ENCODE measurements at regions not wholly inside any gene's neighbourhood (a gene's known extent, or its start where the extent isn't known, plus 50 kb on each side); places are given as distances from the start of the nearest gene placed in this dataset.

DNA sequence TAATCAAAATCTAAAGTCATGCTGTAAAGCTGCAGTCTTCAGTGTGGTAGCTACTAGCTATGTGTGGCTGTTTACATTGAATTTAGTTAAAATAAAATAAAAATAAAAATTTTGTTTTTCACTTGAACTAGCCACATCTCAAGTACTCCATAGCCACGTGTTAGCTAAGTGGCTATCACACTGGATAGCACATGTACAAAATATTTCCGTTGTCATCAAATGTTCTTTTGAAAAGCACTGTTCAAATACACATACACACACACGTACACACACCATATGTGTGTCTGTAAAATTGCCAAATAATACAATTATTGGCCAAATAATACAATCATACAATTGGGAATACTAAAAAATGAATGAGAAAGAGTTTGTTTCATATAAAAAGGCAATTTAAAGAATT lies 778.2 kb upstream of the FLRT2 start:
- Histone ChIP-seq H3K4me3 (ENCODE audit: low read depth, low read length) (no peak overlapping the region), H3K36me3 (ENCODE audit: control insufficient read depth, insufficient read depth, low read length) (no peaks in the 10 kb centered on the region), H3K9ac (no peak overlapping the region), H3K9me3 (ENCODE audit: control insufficient read depth, low read length) (no peaks in the 10 kb centered on the region), H3K27me3 (ENCODE audit: control insufficient read depth, insufficient read depth, low read length) (no peaks in the 10 kb centered on the region), H2AFZ (no peak overlapping the region), H3K4me1 (no peaks in the 10 kb centered on the region), H3K4me2 (ENCODE audit: low read length) (no peak overlapping the region), H3K27ac (no peak overlapping the region), H3K79me2 (no peaks in the 10 kb centered on the region)
- no peak for TF ChIP-seq CTCF (IDR thresholded peaks at IDR 0.05)

DNA sequence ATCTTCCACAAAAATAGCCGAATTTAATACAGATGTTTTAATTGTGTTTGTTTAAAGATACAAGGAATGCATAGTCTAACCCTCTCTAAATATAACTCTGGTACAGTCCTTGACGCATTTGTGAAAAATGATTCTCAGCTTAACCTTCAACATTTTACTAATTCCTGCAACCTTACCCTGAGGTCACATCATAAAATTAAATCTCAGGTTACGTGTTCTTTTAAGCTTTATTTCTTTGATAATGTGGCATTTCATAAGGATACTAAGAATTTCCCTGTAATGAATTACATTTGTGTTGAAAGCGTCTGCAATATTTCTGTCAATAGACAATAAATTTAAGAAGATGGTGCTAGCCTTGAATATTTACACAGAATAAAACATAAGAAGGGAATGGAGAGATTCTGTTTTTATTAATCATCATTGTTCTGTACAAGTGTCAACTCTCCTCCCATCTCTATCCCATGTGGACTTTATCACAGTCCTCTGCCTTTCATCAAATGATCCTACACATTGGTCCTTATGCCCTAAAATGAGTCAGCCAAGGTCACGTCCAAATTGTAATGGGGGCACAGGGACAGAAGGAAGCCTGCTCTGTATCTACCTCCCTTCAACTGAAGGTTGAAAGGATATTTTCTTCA lies 769.3 kb upstream of the FLRT2 start:
- TF ChIP-seq CTCF (IDR thresholded peaks at IDR 0.05): no peak
- no peak overlapping the region for H2AFZ ChIP-seq
- H3K27me3 ChIP-seq (ENCODE audit: control insufficient read depth, insufficient read depth, low read length): no peaks in the 10 kb centered on the region
- no peak overlapping the region for H3K27ac ChIP-seq
- no peaks in the 10 kb centered on the region for H3K4me1 ChIP-seq
- H3K9me3 ChIP-seq (ENCODE audit: control insufficient read depth, low read length): peaks cover 4% of the 10 kb centered on the region
- H3K4me2 ChIP-seq (ENCODE audit: low read length): no peak overlapping the region
- H3K79me2 ChIP-seq: no peaks in the 10 kb centered on the region
- H3K36me3 ChIP-seq (ENCODE audit: control insufficient read depth, insufficient read depth, low read length): no peaks in the 10 kb centered on the region
- H3K4me3 ChIP-seq (ENCODE audit: low read depth, low read length): no peak overlapping the region
- H3K9ac ChIP-seq: no peak overlapping the region

GRCh38 chr14:84767434-84767833 lies 762.5 kb upstream of the FLRT2 start:
- no peak overlapping the region for H3K27ac ChIP-seq
- no peaks in the 10 kb centered on the region for H3K36me3 ChIP-seq (ENCODE audit: control insufficient read depth, insufficient read depth, low read length)
- no peaks in the 10 kb centered on the region for H3K27me3 ChIP-seq (ENCODE audit: control insufficient read depth, insufficient read depth, low read length)
- no peak overlapping the region for H3K4me2 ChIP-seq (ENCODE audit: low read length)
- no peaks in the 10 kb centered on the region for H3K79me2 ChIP-seq
- H3K9me3 ChIP-seq (ENCODE audit: control insufficient read depth, low read length): peaks cover 4% of the 10 kb centered on the region
- no peak overlapping the region for H3K9ac ChIP-seq
- H2AFZ ChIP-seq: no peak overlapping the region
- H3K4me1 ChIP-seq: no peaks in the 10 kb centered on the region
- no peak for TF ChIP-seq CTCF (IDR thresholded peaks at IDR 0.05)
- no peak overlapping the region for H3K4me3 ChIP-seq (ENCODE audit: low read depth, low read length)

- Histone ChIP-seq H3K4me1 (no peaks in the 10 kb centered on the region), H2AFZ (no peak overlapping the region), H3K79me2 (no peaks in the 10 kb centered on the region), H3K27me3 (ENCODE audit: control insufficient read depth, insufficient read depth, low read length) (no peaks in the 10 kb centered on the region), H3K4me3 (ENCODE audit: low read depth, low read length) (no peak overlapping the region), H3K27ac (no peak overlapping the region), H3K4me2 (ENCODE audit: low read length) (no peak overlapping the region), H3K36me3 (ENCODE audit: control insufficient read depth, insufficient read depth, low read length) (no peaks in the 10 kb centered on the region), H3K9me3 (ENCODE audit: control insufficient read depth, low read length) (peaks cover 4% of the 10 kb centered on the region), H3K9ac (no peak overlapping the region)
- TF ChIP-seq CTCF (IDR thresholded peaks at IDR 0.05): no peak
These were observed 759.9 kb upstream of the FLRT2 start for GRCh38 chr14:84770030-84770429.

DNA sequence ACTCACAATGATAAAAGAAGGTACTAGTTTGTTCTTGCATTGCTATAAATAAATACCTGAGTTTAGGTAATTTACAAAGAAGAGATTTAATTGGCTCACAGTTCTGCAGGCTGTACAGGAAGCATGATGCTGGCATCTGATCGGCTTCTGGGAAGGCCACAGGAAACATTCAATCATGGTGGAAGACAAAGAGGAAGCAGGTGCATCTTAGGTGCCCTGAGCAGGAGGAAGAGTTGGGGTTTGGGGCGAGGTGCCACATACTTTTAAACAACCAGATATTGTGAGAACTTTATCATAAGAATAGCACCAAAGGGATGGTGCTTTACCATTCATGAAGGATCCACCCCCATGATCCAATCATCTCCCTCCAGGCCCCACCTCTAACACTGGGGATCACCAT lies 752.6 kb upstream of the FLRT2 start:
- Histone ChIP-seq H3K27me3 (ENCODE audit: control insufficient read depth, insufficient read depth, low read length) (no peaks in the 10 kb centered on the region), H3K4me1 (no peaks in the 10 kb centered on the region), H3K4me3 (ENCODE audit: low read depth, low read length) (no peak overlapping the region), H3K4me2 (ENCODE audit: low read length) (no peak overlapping the region), H2AFZ (no peak overlapping the region), H3K9ac (no peak overlapping the region), H3K36me3 (ENCODE audit: control insufficient read depth, insufficient read depth, low read length) (no peaks in the 10 kb centered on the region), H3K27ac (no peak overlapping the region), H3K79me2 (no peaks in the 10 kb centered on the region), H3K9me3 (ENCODE audit: control insufficient read depth, low read length) (no peaks in the 10 kb centered on the region)
- TF ChIP-seq CTCF (IDR thresholded peaks at IDR 0.05): no peak
